ENCODE measurements at regions not wholly inside any gene's neighbourhood (a gene's known extent, or its start where the extent isn't known, plus 50 kb on each side); places are given as distances from the start of the nearest gene placed in this dataset.

DNA sequence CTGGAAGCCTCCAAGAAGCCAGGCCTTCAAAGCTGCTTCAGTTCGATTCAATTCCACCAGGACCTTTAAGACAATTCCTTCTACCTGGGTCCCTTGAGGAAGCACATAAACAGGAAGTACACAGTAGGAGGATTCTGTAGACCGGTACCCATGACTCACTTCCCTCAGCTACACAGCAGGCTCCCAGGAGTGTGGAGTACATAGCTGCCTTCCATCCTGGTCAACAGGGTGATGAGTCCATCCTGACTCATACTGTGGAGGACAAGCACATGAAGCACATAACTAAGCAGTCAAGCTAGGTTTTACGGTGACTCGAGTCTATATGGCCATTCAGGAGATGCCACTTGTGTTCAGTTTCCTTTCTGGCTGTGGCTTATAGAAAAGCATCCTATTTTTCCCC is 197.6 kb upstream of the RBM19 start:
- no peak for TF ChIP-seq CTCF (IDR thresholded peaks at IDR 0.05)
- no peak for TF ChIP-seq EZH2 (IDR thresholded peaks at IDR 0.05; ENCODE audit: borderline replicate concordance, insufficient read depth, low read depth, low read length, poor library complexity, severe bottlenecking)

Data from B cell (primary cell).